Stimulated activated CD4-positive, alpha-beta T cell treated with anti-CD3 and anti-CD28 coated beads, TNF-alpha, amount 100 ng/mL, for 1 hour (primary cell): ENCODE measurements at regions not wholly inside any gene's neighbourhood (a gene's known extent, or its start where the extent isn't known, plus 50 kb on each side); places are given as distances from the start of the nearest gene placed in this dataset.
"Not testable (repeated sequence)": the region's sequence is repeated elsewhere in the genome, so short reads cannot be mapped to it uniquely, and the experiment has no call there.

Experiments used
- DNase-seq, 3 donors: peaks; one replicate each; pipeline ENCODE4 v3.0.0-alpha.2; 2020; ENCODE audit warnings: low read depth in 3 of 3, low spot score in 1 of 3

DNA sequence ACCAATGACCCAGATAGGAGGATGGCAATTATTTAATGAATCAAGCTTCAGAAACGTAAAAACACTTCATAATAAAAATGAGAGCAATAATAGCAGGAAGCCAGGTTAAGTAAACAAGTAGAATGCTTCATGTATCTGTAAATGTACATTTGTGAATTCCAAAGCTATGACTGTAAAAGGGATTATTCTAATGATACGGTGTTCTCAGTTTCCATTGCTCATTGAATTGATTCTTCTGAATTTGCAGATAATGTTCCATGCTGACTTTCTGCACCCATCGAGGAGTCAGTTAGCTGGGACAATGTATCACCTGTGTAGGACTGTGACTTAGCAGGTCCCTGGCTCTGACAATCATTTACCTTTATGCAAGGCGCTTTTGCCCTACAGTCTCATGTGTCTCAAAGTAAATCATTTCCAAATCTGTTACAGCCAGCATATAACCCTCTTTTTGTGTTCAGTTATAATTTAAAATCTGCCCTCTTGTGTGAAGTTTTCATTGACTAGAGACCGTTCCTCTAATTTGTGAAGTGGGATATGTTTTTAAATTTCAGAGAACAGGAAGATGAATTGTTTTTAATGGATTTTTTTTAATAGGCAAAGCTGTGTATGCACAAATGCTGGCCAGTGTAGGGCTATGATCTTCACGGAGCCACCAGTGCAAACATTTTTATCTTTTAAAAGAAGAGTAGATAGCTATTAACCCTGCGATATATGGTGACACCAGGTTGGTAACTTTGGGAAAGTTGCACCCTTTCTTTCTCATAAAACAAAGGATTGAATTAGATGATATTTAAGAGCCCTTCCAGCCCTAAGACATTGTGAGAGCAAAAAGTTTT, 267.1 kb downstream of the KLF5 start:
- no peak for DNase-seq

DNA sequence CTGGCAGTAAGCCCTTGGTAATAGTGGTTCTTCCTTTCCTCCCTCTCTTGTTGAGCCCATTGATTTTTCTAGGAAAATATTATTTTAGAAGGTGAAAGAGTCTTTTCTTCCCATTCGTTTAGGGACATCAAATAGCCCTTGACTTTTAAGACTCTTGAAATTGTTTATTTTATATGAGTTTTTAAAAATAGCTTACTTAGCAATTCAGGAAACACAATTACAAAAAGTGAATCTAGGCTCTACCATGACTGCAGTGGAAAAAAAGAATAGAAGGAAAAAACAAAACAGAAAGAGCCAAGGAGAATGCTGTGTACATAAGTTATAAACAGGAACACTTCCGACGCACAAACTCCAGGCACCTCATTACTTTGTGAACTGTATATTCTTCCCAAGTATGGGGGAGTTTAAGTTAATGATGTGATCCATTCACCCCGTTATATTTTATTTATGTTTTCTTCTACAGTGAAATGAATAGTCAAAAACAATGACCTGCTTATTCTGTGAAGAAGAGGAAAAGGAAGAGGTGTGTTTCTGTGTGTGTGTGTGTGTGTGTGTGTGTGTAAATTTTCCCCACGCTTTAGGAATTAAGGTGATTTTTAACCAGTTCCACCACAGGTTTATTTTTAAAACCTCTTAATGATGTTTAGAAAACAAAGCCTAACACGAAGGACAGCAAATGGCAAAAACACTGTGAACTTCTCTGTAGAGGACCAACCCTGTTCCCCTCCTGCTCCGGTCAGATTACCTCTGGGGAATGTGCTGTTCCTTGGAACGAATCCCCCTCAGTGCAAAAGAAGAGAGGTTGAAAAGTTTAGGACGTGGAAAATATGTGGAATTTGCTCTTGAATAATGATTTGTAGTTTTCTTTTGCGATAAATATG, 266.3 kb downstream of the KLF5 start:
- DNase-seq, result no peak

DNA sequence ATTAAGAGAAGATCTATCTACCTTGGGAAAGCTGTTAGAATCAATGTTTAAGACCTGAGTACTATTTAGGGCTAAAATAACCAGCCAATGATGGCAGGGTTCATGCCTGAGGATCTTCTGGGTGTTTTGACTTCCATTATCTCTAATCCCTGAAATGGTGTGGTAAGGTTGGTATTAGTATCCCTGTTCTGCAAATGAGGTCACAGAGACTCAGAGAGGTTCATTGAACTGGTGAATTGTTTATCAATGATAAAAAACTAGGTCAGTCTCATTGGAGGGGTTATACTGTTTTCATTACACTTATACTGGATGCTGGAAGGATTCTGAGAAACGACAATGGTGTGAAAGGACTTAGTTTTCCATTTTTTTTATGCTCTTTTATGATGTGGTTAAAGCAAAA, 264.8 kb downstream of the KLF5 start:
- DNase-seq, result no peak

DNA sequence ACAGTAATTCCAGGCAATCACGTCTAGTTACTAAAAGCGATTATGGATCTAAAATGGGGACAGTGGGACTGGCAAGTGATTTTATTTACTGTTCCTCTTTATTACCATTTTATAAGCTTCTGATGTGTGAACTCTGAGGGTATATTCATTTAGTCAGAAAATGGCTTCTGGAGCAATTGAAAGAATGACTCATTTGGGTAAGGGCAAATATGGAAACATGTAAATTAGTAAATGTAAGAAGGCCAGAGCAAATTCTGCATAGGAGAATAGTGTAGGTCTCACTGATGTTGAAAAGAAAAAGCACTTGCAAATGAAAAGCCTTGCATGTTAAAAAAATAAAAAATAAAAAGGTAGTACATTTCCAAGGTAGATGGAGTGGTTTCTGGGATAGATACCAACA, 262.2 kb downstream of the KLF5 start:
- no peak for DNase-seq

DNA sequence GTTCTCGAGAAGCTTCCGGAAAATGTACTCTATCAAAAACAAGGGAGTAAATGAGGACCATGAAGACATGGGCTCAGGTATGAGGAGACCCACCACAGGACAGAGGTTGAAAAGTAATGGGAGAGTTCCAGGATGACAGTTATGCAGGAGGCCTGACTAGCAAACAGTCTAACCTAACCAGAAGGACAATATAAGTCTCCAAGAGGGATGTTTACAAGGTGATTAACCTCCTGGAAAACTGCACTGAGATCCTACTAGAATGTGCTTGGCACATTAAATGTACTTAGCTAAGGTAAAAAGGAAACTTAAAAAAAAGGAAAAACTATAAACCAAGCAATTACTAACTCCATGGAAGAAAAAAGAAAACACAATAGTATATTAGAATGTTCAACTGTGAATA, 258.3 kb downstream of the KLF5 start:
- no peak for DNase-seq

DNA sequence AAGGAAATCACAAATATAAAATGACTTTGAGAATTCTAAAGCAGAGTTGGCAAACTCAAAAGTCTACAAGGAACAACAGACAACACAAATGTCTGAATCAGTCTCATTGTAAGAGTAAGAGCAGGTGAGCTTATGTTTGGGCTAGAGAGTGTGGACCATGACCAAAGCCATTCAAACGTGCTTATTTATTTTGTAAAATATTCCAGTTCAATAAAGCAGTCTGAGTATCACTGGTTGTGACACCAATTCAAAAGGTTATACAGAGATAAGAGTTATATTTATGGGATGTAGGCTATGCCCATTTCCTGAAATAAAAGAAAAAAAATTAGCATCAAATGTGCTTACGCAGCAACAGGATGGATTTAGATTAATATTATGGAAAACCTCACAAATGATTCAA, 251.6 kb downstream of the KLF5 start:
- no peak for DNase-seq

DNA sequence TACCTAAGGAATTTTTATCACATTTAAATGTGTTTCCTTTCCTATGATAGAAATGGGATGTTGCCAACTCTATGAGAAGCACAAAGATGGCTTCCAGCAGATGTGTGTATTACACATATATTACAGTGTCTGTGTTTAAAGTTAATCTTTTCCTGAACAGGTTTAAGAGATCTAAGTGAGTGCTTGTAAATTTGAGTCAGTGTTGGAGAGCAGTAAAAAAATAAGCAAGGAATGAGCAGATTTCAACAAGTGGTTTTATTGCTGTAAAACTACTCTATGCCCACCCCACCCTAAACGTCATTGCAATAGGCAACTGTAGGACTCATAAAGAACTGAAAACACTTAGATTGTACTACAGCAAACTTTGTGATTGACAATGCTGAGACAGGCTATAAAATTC, 248.7 kb downstream of the KLF5 start:
- DNase-seq, result no peak

DNA sequence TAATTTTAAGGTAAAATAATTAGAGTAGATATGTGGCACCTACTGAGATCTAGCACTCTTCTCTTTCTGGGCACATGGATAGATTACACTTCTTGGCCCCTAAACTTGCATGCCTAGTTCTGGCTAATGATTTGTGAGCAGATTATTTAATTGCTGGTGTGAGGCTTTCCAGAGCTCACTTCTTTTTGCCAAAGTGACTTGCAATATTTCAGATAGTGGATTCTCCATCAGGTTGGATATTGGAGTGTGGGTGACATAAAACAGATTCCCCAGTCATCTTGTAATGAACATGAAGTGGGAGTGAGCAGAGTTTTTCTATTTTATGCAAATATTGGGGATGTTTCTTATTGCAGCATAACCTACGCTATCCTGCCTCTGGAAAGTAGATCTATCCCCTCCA, 247.9 kb downstream of the KLF5 start:
- DNase-seq, result no peak

DNA sequence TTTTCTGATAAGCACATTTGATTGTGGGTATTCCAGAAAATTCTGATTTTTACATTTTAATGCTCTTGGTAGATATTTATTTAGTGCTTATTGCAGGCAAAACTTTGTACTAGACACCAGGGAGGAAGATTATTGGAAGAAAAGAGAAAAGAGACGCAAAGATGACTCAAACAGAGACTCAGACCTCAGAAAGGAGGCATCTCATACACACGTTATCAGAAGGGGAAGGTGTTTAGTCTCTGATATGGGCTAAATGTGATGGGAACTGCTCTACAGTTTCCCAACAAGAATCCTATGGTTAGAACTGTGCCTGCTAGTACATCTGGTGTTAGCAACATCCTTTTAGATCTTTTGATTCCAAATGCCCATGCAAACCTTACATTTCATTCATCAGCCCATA, 245.6 kb downstream of the KLF5 start:
- no peak for DNase-seq

DNA sequence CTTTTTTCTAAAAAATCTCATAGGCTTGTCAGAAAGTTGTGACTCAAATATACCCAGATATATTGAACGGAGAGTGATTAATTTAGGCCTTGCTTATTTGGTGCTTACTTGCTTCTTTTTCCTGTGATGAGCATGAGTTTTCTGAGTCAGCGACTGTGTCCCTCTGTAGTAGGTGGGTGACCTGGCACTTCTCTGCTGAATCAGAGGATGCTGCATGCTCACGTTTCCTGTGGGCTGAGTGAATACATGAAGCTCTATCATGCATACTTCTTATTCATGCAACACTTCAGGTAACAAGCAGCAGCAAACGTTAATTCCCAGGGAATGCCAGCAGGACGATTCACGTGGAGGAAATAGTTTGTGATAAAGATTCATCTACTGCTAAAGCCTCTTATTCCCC, 245.0 kb downstream of the KLF5 start:
- peak in 1 of 3 donors; percentile 2 for DNase-seq

DNA sequence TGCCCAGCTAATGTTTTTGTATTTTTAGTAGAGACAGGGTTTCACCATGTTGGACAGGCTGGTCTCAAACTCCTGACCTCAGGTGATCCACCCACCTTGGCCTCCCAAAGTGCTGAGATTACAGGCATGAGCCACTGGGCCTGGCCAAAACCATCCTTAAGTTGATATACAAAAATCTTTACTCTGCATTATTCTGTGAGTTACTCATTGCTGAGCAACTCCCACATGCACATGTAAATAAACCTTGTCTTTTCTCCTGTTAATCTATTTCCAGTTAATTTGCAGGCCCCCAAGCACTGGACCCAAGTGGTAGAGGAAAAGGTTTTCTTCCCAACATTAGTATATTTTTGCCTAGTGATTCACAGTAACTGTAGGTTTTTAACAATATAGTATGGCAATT, 242.8 kb downstream of the KLF5 start:
- not testable (repeated sequence) for DNase-seq

DNA sequence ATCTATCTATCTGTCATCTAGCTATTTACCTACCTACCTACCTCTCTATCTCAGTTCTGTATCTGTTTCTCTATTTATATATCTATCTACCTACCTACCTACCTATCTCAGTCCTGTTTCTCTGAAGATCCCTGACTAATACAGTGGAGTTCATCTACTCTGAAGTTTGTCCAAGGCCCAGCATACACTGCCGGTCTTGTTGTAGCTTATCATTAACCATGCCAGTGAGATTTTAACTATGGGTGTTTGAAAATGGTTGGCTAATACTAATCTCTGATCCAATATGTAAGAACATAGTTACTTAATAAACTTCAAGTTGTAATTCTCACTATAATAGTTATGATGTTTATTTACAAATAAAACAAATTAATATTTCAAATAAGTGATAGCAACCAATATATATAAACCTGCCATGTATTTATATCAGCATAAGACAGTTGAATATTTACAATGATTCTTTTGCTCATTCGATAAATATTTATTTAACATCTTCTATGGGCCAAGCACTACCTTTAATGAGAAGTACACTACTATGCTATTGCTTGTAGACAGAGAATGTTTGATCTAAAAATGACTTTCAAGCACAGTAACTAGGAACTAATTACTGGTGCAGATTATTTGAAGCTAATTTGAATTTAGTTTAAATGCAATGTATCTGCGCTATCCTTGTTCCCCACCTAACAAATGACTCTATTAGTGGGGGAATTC, 242.1 kb downstream of the KLF5 start:
- DNase-seq, result no peak

DNA sequence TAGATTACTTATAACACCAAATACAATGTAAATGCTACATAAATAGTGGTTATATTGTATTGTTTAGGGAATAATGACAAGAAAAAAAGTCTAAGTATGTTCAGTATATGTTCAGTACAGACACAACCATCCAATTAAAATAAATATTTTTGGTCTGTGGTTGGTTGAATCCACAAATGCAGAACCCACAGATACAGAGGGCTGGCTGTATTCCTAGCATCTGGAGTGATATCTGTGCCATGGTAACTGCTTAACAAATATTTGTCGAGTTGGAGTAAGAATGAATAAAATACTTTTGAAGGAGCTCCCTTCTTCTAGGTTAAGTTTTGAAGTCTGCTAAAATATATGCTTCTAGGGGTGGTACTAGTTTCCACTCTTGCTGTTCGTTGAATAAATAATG, 241.0 kb downstream of the KLF5 start:
- no peak for DNase-seq

DNA sequence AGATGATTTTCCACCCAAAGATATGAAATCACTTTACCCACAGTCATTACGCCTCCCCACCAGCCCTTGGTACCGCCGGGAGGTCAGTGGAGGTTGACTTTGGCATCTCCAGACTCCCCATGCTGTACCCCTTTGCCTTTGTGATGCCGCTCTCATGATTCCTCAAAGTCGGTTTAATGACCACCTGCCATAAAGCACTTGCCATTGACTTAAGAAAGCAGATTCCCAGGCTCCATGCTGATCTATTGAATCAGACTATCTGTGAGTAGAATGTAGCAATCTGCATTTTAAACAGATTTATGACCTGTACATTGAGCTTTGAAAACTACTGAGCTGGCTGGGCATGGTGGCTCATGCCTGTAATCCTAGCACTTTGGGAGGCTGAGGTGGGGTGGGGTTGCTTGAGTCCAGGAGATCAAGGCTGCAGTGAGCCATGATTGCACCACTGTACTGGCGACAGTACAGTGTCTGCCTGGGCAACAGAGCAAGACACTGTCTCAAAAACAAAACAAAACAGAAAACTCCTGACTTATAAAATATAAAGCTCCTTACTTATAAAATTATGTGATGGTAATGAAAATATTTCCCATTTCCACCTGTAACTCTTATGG, 235.2 kb downstream of the KLF5 start:
- DNase-seq, result no peak

DNA sequence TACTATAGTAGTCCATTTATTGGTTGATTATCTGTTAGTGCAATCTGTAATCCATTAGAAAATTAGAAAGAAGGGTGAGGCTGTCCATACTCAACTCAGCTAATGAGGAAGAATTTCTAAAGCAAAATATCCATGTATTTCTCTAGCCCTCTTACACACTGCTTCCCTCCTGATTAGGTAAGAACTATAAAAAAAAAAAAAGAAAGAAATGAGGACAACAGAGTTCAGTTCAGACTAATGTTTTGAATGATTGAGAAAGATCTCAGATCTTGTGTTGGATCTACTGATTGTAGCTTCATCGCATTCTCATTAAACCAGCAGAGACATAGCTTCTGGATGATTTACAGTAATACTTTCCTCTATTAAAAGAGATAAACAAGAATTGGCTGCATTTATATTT, 233.3 kb downstream of the KLF5 start:
- no peak for DNase-seq

DNA sequence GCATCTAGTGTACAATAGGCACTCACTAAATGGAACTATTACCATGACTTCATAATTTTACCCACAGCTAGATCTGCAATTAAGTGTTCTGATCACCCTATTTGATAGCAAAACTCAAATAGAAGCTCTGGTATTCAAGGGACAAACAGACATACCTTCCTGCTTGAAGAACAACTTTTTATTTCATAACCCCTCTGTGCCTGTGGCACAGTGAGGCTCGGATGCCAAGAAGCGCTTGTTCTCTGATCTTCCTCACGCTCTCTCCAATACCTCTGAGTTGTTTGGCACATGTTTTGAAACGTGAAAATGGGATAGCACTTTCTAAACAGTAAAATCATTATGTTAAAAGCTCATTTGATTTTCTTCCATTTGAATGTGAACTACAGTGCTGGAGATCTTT, 232.0 kb downstream of the KLF5 start:
- no peak for DNase-seq

DNA sequence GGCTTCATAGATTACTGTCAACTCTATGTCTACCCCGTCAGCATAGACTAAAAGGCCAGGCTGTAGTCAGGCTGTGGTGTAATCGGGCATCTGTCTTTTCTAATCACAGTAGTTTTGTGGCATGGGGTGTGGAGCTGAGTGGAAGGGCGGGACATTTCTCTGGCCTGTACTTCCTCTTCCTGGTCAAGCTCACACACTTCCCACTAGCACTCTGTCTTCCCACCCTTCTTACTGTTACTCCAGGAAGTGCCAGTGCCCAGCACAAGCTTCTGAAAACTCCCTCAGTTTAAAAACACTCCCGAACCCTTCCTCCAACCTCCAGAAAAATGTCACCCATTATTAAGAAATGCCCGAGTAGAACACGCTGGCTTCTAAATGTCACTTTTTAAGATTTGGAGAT, 229.8 kb downstream of the KLF5 start:
- DNase-seq, result no peak

DNA sequence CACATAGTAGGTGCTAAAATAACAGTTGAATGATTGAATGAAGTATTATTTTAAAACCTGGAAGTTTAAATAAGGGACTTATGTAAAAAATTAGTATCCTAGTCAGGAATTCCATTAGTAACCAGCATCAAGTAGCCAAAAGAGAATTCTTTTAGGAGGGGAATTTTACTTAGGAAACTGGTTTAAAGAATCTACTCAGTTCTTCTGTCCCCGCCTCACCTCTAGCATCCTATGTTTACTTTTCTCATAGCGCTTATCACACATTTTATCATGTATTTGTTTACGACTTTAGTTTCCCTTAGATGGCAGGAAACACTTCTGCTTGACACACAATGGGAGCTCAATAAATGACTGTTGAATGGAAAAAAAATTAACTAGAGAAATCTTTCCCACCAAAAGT, 229.0 kb downstream of the KLF5 start:
- DNase-seq, result no peak

DNA sequence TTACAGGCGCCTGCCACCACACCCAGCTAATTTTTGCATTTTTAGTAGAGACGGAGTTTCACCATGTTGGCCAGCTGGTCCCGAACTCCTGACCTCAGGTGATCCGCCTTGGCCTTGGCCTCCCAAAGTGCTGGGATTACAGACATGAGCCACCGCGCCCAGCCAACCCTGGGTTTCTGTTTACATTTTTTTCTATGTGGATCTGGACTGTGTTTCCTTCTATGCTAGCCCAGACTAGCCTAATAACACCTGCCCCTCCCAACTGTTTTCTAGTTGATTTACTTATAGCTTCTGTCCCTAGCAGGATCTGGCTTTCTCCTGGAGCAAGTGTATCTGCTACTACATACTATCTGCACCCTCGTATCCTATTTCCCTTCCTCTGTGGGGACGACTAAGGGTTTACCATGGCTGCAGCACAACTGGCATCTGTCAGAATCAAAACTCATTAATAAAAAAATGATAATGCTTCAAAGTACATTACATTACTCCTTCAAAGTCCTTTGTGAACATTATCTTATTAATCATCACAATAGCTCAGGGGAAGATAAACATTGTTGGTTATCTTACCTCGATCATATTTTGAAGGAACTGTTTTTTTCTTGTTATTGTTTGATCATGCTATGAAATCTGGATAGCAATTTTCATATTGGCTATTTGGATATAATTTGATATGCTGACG, 228.3 kb downstream of the KLF5 start:
- no peak for DNase-seq

DNA sequence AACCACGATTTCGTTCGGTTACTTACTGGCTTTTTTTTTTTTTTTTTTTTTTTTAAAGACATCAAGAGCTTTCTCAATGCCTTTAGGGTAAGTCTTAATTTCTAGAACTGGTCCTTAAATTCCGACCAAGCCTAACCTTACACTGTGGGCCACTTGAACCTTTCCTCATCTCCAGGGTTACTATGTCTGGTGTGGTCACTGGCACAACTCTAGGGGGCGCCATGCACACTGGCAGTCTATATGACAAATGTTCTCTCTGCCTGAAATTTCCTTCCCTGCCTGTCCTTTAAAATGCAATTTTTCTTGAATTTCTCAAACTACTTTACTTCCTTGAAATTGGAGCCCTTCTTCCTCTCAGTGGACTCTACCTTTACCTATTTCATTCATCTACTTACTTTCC, 227.4 kb downstream of the KLF5 start:
- DNase-seq, result no peak
